Endometrial microvascular endothelial cells (primary cell): ENCODE measurements at regions not wholly inside any gene's neighbourhood (a gene's known extent, or its start where the extent isn't known, plus 50 kb on each side); places are given as distances from the start of the nearest gene placed in this dataset.

Source experiments
- in situ Hi-C: cut with HindIII; loops from 2 replicates; pipeline ENCODE4 v1.10.0; 2017; ENCODE audit warnings: low sequenced_read_pairs, low pct_unique_long_range_greater_than_20kb; ENCODE audit errors: inconsistent ontology term

DNA sequence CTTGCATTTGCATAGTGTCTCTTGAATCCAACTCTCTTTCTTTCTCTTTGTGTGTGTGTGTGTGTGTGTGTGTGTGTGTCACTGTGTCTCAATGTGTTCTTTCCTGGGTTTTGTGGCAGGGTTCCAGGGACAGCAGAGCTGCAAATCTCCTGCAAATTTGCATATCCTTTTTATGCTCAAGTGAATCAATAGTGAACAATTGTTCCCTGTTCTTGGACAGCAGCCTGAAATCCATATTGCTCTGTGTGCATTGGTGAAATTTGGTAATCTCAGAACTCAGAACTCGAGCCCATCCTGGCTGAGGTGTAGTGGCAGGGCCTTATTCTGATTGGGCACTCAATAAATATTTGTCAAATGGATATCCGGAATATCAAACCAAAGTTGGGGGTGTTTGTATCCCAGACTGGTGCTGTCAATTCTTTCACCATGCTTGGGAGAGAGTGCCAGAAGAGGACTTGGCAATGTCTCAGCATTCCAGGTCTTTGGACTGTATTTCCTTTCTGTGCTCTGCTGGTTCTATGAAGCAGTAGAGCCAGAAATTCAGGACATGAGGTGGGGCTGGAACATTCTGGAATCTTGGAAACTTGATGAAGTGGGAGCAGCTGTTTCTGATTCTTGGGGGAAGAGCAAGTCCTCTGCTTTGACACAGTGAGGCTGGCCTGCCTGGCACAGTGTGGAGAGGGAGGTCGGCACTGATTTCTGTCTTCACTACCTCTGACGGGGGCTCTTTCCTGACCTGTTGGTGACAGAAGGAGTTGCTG is 380.6 kb upstream of the C2CD4B start:
- in situ Hi-C loops: no loop called here

- in situ Hi-C loops: no loop called here
Observed at GRCh38 chr15:62546628-62547027, 381.5 kb upstream of the C2CD4B start.

DNA sequence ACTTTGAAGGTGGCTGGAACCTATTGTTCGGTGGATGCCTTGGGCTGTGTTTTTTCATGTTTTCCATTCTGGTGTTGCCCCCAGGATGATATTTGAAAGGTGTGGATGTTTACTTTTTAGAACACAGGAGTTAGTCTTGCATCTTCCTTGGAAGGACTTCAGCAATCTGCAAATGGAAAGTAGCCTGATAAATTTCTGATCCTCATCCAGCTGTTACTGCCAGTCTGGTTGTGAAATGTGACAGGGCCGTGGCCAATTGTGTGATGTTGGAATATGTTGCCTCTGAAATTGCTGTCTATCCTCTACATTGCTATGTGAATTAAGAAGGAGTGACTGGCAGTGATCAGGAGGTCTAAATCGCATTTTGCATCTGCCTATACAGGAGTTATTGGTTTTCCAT is 382.5 kb upstream of the C2CD4B start:
- in situ Hi-C loops: no loop called here

- in situ Hi-C loops: no loop called here
Observed at GRCh38 chr15:62549345-62549970, 384.4 kb upstream of the C2CD4B start.

DNA sequence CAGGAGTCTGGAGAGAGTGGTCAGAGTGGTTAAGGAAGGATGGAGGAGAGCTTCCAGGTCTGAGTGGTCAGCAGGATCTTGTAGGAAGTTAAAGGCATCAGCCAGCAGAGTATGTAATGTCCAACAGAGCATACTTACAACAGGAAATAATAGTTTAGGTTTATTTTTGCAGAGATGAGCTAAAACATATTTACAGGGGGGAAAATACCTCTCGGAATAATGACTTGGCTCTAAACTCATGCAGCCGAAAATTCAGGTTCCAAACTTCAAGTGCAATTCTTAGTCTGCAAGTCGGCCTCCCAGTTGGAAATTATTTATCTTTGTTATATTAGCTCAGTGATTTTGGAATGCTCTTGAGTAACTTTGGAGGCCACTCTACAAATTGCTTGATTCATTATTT is 385.0 kb upstream of the C2CD4B start:
- in situ Hi-C loops: no loop called here

GRCh38 chr15:62552444-62552843 is 387.4 kb upstream of the C2CD4B start:
- in situ Hi-C loops: no loop called here

GRCh38 chr15:62553911-62554563 is 389.0 kb upstream of the C2CD4B start:
- in situ Hi-C loops: no loop called here

DNA sequence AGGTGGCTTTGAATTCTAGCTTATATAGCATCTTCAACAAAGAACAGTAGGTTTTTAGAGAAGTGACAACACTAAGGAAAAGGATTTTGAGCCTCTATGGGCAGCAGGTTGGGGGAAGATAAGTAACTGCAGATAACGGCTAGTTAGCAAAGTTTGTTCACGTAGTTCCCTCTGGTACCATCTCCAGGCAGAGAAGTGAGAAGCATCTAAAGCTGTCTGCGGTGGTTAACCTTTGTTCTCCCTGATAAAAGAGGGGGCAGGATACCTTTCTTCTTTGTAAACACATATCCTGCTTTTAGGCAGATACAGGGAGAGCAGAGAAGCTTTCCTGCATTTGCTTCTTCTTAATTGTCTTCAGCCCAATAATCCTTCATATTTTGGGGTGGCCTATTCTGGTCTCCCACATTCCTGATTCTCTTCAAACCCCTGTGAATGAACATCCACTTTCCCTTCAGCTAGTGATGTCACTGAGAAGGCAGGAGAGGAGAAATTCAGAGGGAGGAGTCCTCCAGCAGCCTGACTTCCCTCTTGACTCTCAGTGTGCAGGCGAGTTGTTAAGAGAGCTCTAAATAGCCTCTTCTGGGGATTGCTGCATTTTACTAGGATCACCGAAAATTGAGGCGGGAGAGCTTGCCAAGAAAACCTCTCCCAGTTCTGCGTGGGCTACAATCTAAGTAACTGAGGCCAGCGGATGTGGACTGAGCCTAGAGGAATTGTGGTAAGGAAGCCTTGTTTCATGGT is 393.7 kb upstream of the C2CD4B start:
- in situ Hi-C loops: no loop called here

DNA sequence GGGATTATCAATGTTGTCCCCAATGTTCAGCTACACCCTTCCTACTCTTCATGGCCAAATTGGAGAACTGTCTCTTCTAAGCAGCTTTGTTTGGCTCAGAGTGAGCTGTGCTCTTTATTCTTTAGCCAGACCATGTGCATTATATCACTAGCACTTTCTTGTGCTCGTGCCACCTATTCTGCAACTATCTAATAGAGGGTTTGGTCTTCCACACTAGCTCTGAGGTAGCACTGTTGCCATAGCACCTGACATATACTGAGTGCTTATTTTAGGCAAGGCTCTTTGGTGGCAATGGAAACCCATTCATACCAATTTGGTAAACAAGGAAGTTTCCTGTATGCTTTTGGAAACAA is 394.3 kb upstream of the C2CD4B start:
- in situ Hi-C loops: no loop called here

GRCh38 chr15:62561059-62561519 is 396.0 kb upstream of the C2CD4B start:
- in situ Hi-C loops: no loop called here

- in situ Hi-C loops: no loop called here
Observed at GRCh38 chr15:62561571-62561970, 396.5 kb upstream of the C2CD4B start.

- in situ Hi-C loops: no loop called here
Observed at GRCh38 chr15:62564886-62565633, 400.0 kb upstream of the C2CD4B start.

- in situ Hi-C loops: no loop called here
Observed at GRCh38 chr15:62565634-62566026, 400.5 kb upstream of the C2CD4B start.

DNA sequence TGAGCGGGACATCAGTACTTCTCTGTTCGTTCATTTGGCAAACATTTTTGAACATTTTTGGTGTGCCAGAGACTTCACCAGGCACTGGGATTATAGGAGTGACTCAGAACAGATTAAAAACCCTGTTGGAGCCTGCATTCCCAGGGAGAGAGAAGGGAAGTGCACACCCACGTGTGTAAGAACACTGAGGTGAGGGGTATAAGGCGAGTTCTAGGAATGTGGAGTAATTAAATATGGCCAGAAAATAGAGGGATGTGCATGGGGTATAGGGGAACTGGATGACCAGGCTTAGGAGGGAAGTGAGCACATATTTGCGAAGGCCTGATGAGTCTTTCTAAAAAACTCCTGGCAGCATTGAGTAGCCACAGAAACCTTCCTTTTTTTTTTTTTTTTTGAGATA is 401.2 kb upstream of the C2CD4B start:
- in situ Hi-C loops: no loop called here

DNA sequence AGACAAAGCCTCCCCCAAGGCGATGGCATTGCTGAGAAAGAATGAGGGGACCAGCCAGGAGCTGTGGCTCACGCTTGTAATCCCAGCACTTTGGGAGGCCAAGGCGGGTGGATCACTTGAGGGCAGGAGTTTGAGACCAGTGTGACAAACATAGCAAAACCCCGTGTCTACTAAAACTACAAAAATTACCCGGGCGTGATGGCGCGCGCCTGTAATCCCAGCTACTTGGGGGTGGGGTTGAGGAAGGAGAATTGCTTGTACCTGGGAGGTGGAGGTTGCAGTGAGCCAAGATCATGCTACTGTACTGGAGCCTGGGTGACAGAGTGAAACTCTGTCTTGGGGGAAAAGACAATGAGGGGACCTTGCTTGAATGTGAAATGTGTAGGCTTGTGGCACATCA is 402.4 kb upstream of the C2CD4B start:
- in situ Hi-C loops: no loop called here

DNA sequence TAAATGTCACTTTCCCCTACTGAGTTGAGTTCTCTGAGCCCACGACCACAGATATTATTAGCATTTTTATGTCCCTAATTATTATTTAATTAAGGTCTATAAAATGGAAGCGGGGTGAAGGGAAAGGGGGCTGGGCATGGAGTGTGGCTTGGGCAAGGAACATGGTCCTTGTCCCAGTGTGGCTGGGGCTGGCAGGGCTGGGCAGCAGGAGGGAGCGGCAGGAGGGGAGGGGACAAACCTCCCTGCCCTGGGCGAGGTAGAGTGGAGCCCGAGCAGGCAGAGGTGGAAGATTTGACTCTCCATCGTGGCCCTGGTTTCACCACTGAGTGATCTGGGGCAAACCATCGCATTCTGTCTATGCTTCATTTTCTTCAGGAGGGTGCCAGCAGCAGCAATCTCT is 402.9 kb upstream of the C2CD4B start:
- in situ Hi-C loops: no loop called here

DNA sequence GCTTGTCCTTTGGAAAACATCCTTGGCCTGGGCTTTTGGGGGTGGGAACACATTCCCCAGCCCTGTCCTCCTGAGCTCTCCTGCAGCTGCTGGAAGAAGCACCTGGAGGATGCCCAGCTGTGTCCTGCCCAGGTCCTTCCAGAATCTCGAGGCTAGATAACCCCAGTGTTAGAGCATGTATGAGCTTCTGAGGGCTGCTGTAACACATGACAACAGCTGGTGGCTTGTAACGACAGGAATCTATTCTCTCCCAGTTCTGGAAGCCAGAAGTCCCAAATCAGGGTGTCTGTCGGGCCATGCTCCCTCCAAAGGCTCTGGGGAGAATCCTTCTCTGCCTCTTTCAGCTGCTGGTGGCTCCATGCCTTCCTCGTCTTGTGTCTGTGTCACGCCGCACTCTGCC is 403.6 kb upstream of the C2CD4B start:
- in situ Hi-C loops: no loop called here

DNA sequence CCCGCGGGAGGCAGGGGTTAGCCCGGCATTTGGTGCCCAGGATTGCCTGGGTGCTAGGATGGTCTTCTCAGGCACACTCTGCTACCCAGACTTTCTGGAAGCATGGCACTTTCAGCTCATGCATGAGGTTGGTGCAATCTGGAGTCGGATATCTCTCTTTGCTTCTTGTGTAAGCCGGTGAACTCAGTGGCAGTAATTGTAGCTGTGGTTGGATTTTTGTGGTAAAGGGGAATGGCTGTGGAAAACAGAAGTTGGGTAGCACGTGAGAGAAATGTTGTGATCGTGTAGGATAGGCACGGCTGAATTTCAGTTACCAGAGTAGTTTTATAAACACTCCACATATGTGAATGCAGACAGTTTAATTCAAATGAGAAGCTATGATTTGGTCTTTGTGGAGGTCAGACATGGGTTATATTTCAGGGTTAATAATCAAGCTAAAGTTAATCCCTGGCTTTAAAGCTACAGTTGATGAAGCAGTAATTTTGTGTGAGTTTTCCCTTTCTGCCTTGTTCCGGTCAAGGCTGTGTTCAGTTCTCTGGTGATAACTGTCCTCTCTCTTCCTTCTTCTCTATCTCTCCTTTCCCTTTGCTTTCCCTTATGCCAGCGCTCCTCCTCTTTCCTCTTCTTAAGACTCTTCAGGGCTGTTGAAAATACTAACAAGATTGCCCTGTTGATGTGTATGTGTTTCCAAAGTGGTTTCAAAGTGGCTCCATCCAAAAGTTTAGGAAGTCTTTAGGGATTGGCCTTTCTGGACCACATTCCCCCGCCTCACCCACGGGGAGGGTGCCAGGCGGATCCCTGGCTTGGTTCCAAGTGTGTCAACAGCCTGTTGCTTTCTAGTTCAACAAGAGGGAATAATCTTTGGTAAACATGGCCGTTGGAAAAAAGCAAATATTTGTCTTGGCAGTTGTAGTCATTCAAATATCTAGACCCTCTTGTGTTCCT is 404.6 kb upstream of the C2CD4B start:
- in situ Hi-C loops: no loop called here
